Keratinocyte (primary cell): ENCODE measurements at regions not wholly inside any gene's neighbourhood (a gene's known extent, or its start where the extent isn't known, plus 50 kb on each side); places are given as distances from the start of the nearest gene placed in this dataset.
"Not testable (repeated sequence)": the region's sequence is repeated elsewhere in the genome, so short reads cannot be mapped to it uniquely, and the experiment has no call there.

ENCODE experiments used
- DNase-seq: peaks from one replicate; pipeline ENCODE4 v3.0.0-alpha.2; 2011; ENCODE audit warnings: low read depth, missing footprints, low spot score
- FAIRE-seq: peaks from 2 replicates; lab custom pipeline; 2011; peaks lifted over from hg19 to GRCh38; lab: Jason Lieb, UNC
- H2AFZ ChIP-seq: 2 replicates; pipeline ENCODE4 v1.6.0; 2012; ENCODE audit warnings: low read length, control low read depth, inconsistent platforms; ENCODE audit not compliant: control insufficient read depth
- H3K27ac ChIP-seq: 2 replicates; pipeline ENCODE4 v1.5.1; 2011; ENCODE audit warnings: low read length; ENCODE audit not compliant: control insufficient read depth, insufficient read depth
- H3K27me3 ChIP-seq: 3 replicates; pipeline ENCODE4 v1.6.0; 2011; ENCODE audit warnings: low read length; ENCODE audit not compliant: control insufficient read depth, insufficient read depth; ENCODE audit errors: extremely low read depth
- H3K36me3 ChIP-seq, 2 experiments: 2 replicates in 1 of 2; 3 replicates in 1 of 2; pipeline ENCODE4 v1.5.1; 2011; ENCODE audit warnings: low read length in 2 of 2, mild to moderate bottlenecking in 1 of 2; ENCODE audit not compliant: control insufficient read depth in 2 of 2, insufficient read depth in 2 of 2; ENCODE audit errors: extremely low read depth in 1 of 2
- H3K4me1 ChIP-seq: 3 replicates; pipeline ENCODE4 v1.5.1; 2011; ENCODE audit warnings: low read length; ENCODE audit not compliant: control insufficient read depth, insufficient read depth; ENCODE audit errors: extremely low read depth
- H3K4me2 ChIP-seq: 3 replicates; pipeline ENCODE4 v1.6.0; 2011; ENCODE audit warnings: low read depth, low read length; ENCODE audit not compliant: control insufficient read depth, insufficient read depth; ENCODE audit errors: extremely low read depth
- H3K4me3 ChIP-seq, 3 experiments: fragments of 200-600 bp in 1 of 3; sonication (generic) in 1 of 3; 2 replicates in 2 of 3; 3 replicates in 1 of 3; pipeline ENCODE4 v1.5.1; 2011 to 2016; ENCODE audit warnings: low read length in 3 of 3, mild to moderate bottlenecking in 3 of 3, control low read depth in 2 of 3, inconsistent platforms in 1 of 3, low read depth in 1 of 3, mixed read lengths in 1 of 3, mixed run types in 1 of 3, moderate library complexity in 1 of 3; ENCODE audit not compliant: control insufficient read depth in 2 of 3, insufficient read depth in 2 of 3; ENCODE audit errors: extremely low read depth in 1 of 3
- H3K79me2 ChIP-seq: 2 replicates; pipeline ENCODE4 v1.6.0; 2012; ENCODE audit warnings: low read length; ENCODE audit not compliant: control insufficient read depth, insufficient read depth
- H3K9ac ChIP-seq: 3 replicates; pipeline ENCODE4 v1.6.0; 2011; ENCODE audit warnings: low read length; ENCODE audit not compliant: control insufficient read depth, insufficient read depth; ENCODE audit errors: extremely low read depth
- H3K9me1 ChIP-seq: 3 replicates; pipeline ENCODE4 v1.6.0; 2011; ENCODE audit warnings: low read length; ENCODE audit not compliant: control insufficient read depth, insufficient read depth; ENCODE audit errors: extremely low read depth
- H3K9me3 ChIP-seq: 2 replicates; pipeline ENCODE4 v1.5.1; 2012; ENCODE audit warnings: low read depth, low read length; ENCODE audit not compliant: control insufficient read depth
- H4K20me1 ChIP-seq: 3 replicates; pipeline ENCODE4 v1.6.0; 2011; ENCODE audit warnings: low read length; ENCODE audit not compliant: control insufficient read depth, insufficient read depth; ENCODE audit errors: extremely low read depth
- CTCF ChIP-seq, 3 experiments: IDR thresholded peaks in 1 of 3; conservative IDR thresholded peaks in 1 of 3; optimal IDR thresholded peaks in 1 of 3; 2 replicates in 2 of 3; 3 replicates in 1 of 3; pipeline versions ENCODE3 to v1.5.1; 2011; ENCODE audit warnings: low read length in 3 of 3, mild to moderate bottlenecking in 3 of 3, moderate library complexity in 2 of 3, control low read depth in 1 of 3, inconsistent platforms in 1 of 3; ENCODE audit not compliant: insufficient read depth in 2 of 3; ENCODE audit errors: extremely low read depth in 1 of 3
- EZH2 ChIP-seq: IDR thresholded peaks from one replicate; pipeline ENCODE4 v1.6.1; 2012; ENCODE audit warnings: inconsistent platforms, mild to moderate bottlenecking, low read length, moderate library complexity
- dilution Hi-C: fragments of 300-500 bp; cut with MboI; formaldehyde crosslinking; loops from one replicate; pipeline ENCODE4 v1.7.0; 2020; ENCODE audit warnings: low sequenced_read_pairs; ENCODE audit not compliant: extremely low pct_ligation_motif_present

DNA sequence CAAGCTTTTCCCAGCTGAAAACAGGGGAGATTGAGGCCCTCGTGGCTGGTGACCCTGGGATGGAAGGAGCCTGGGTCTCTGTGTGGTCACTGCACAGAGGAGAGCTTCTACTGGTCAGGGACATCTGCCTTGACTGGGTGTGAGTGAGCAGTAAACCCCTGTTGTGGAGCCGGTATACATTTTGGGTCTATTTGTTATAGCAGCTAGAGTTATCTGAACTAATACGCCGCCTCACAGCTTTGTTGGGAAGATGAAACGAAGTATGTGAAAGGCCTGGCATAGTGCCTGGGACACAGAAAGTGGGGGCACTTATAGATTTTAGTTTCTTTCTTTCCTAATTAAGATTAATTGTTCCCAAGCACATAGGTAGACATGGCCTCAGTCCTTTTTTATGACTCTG is 72.2 kb upstream of the HPCAL1 start:
- Histone ChIP-seq H3K9me3 (no peaks in the 10 kb centered on the region), H4K20me1 (no peaks in the 10 kb centered on the region), H3K4me2 (no peak overlapping the region), H2AFZ (no peak overlapping the region), H3K4me3 (no peak overlapping the region), H3K36me3 (no peaks in the 10 kb centered on the region), H3K9me1 (no peaks in the 10 kb centered on the region), H3K27ac (no peak overlapping the region), H3K27me3 (peaks cover 19% of the 10 kb centered on the region), H3K79me2 (no peaks in the 10 kb centered on the region), H3K4me1 (no peaks in the 10 kb centered on the region), H3K9ac (no peak overlapping the region)
- DNase-seq (no peak), FAIRE-seq (no peak)
- dilution Hi-C loops: no loop called here
- TF ChIP-seq EZH2 (no peak), CTCF (optimal IDR thresholded peaks at IDR 0.05 in 1 of 3, IDR thresholded peaks at IDR 0.05 in 1 of 3, conservative IDR thresholded peaks at IDR 0.05 in 1 of 3; ENCODE audit: extremely low read depth in 1 of 3, insufficient read depth in 2 of 3, low read length in 3 of 3) (no peak)

DNA sequence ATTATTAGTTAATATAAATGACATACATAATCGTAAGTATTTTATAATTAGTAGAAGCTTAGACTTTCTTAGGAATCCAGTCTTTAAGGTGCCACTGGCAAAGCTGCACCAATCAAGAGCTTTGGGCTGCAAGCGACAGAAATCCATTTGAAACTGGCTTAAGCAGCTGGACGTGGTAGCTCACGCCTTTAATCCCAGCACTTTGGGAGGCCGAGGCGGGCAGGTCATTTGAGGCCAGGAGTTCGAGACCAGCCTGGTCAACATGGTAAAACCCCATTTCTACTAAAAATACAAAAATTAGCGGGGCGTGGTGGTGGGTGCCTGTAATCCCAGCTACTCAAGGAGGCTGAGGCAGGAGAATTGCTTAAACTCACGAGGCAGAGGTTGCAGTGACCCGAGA is 71.8 kb upstream of the HPCAL1 start:
- H3K27ac ChIP-seq, H3K36me3 ChIP-seq, H3K4me1 ChIP-seq, H3K9me3 ChIP-seq, FAIRE-seq, H3K4me3 ChIP-seq, dilution Hi-C loops, DNase-seq, H4K20me1 ChIP-seq, H3K9me1 ChIP-seq, H2AFZ ChIP-seq, H3K4me2 ChIP-seq, H3K9ac ChIP-seq, H3K79me2 ChIP-seq: not testable (repeated sequence)
- H3K27me3 ChIP-seq: peaks cover 24% of the 10 kb centered on the region

DNA sequence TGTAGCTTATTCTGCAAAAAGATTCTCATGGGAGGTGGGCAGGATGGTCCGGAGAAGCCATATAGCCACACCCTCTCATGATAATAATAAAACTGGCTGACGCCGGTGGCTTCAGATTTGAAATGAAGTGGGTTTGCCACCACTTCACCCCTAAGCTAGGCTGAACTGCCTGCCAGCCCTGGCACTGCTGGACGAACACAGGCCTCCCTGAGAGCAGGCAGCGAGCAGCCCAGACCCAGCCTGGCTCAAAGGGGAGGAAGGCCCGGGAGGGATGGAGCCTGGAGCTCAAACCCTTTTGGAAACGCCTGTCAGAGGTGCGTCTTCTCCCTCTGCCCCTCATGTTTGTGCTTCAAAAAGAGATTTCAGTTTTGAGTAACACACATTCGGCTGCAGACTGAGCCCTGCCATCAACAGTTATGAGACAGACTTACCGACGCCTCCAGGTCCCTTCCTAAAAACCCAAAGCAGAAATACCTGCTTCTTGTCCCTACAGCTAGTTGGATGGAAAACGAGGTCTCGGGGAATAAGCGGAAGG is 71.1 kb upstream of the HPCAL1 start:
- dilution Hi-C loops: no loop called here
- Histone ChIP-seq H3K36me3 (no peaks in the 10 kb centered on the region), H3K79me2 (no peaks in the 10 kb centered on the region), H3K27me3 (peaks cover 27% of the 10 kb centered on the region), H3K4me2 (no peak overlapping the region), H4K20me1 (no peaks in the 10 kb centered on the region), H3K9ac (no peak overlapping the region), H3K4me1 (no peaks in the 10 kb centered on the region), H3K9me1 (no peaks in the 10 kb centered on the region), H2AFZ (no peak overlapping the region), H3K4me3 (no peak overlapping the region), H3K27ac (no peak overlapping the region), H3K9me3 (no peaks in the 10 kb centered on the region)
- TF ChIP-seq CTCF (optimal IDR thresholded peaks at IDR 0.05 in 1 of 3, IDR thresholded peaks at IDR 0.05 in 1 of 3, conservative IDR thresholded peaks at IDR 0.05 in 1 of 3; ENCODE audit: extremely low read depth in 1 of 3, insufficient read depth in 2 of 3, low read length in 3 of 3) (no peak), EZH2 (no peak)
- no peak for DNase-seq
- no peak for FAIRE-seq
